ENCODE measurements at regions not wholly inside any gene's neighbourhood (a gene's known extent, or its start where the extent isn't known, plus 50 kb on each side); places are given as distances from the start of the nearest gene placed in this dataset.
A peak's percentile ranks its signal among the peaks of the same experiment; 100 is the strongest.

GRCh38 chr10:44827431-44828006 is 83.6 kb upstream of the TMEM72 start:
- Histone ChIP-seq H3K4me1 (ENCODE audit: control insufficient read depth in 2 of 2, insufficient read depth in 2 of 2, low read length in 2 of 2) (peaks cover 0 to 9% of the 10 kb centered on the region in 2 donors), H3K27ac (ENCODE audit: low read depth in 1 of 2, low read length in 1 of 2) (peak overlapping the region in 1 of 2 donors; percentile 9), H3K27me3 (ENCODE audit: control insufficient read depth in 2 of 2, insufficient read depth in 1 of 2, low read length in 1 of 2) (no peaks in the 10 kb centered on the region), H3K9me3 (ENCODE audit: control insufficient read depth in 2 of 2, insufficient read depth in 1 of 2, low read length in 1 of 2) (no peaks in the 10 kb centered on the region), H3K36me3 (ENCODE audit: control insufficient read depth in 2 of 2, insufficient read depth in 2 of 2, low read length in 1 of 2) (no peaks in the 10 kb centered on the region), H3K4me3 (ENCODE audit: low read length in 2 of 2) (no peak overlapping the region)
- WGBS, result 91% methylated on average over 13 of the region's 13 CpGs
- no peak for DNase-seq (ENCODE audit: low read depth in 6 of 9, low spot score in 9 of 9)

DNA sequence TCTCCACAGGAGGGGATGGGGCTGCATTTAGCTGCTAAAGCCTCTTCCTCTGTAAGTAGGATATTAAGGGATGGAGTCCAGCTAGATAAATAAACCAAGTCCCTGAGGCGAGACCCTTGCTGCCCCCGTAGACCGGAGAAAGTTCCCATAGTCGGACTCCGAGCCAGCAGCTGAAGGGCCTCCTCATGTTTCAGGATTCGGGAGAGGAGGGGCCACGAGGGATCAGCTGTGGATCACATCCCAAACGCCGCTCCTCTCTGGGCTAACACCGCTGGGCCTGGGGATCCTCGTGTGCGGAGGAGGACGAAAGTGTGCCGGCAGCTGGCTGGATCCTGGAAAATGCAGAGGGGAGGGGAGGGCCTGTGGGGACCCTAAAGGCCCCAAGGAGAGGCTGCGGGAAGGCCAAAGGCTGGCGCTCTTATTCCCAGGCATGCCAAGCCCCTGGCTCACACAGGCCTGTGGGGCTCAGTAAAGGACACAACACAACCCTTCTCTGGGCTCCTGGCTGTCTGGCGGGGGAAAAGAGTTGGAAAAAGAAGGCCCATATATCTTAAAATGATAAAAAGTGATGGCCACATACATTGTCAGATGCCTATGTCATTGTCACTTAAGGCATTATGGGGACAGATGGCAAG is 82.5 kb upstream of the TMEM72 start:
- H3K9me3 ChIP-seq (ENCODE audit: control insufficient read depth in 2 of 2, insufficient read depth in 1 of 2, low read length in 1 of 2), result no peaks in the 10 kb centered on the region
- no peaks in the 10 kb centered on the region for H3K36me3 ChIP-seq (ENCODE audit: control insufficient read depth in 2 of 2, insufficient read depth in 2 of 2, low read length in 1 of 2)
- peaks cover 0 to 9% of the 10 kb centered on the region in 2 donors for H3K4me1 ChIP-seq (ENCODE audit: control insufficient read depth in 2 of 2, insufficient read depth in 2 of 2, low read length in 2 of 2)
- no peaks in the 10 kb centered on the region for H3K27me3 ChIP-seq (ENCODE audit: control insufficient read depth in 2 of 2, insufficient read depth in 1 of 2, low read length in 1 of 2)
- H3K4me3 ChIP-seq (ENCODE audit: low read length in 2 of 2), result no peak overlapping the region
- WGBS, result 91% methylated on average over 17 of the region's 17 CpGs
- no peak for DNase-seq (ENCODE audit: low read depth in 6 of 9, low spot score in 9 of 9)
- H3K27ac ChIP-seq (ENCODE audit: low read depth in 1 of 2, low read length in 1 of 2), result no peak overlapping the region

GRCh38 chr10:44829426-44829825 is 81.7 kb upstream of the TMEM72 start:
- peaks cover 0 to 15% of the 10 kb centered on the region in 2 donors for H3K4me1 ChIP-seq (ENCODE audit: control insufficient read depth in 2 of 2, insufficient read depth in 2 of 2, low read length in 2 of 2)
- H3K27me3 ChIP-seq (ENCODE audit: control insufficient read depth in 2 of 2, insufficient read depth in 1 of 2, low read length in 1 of 2), result no peaks in the 10 kb centered on the region
- H3K36me3 ChIP-seq (ENCODE audit: control insufficient read depth in 2 of 2, insufficient read depth in 2 of 2, low read length in 1 of 2), result no peaks in the 10 kb centered on the region
- H3K27ac ChIP-seq (ENCODE audit: low read depth in 1 of 2, low read length in 1 of 2), result no peak overlapping the region
- H3K4me3 ChIP-seq (ENCODE audit: low read length in 2 of 2), result no peak overlapping the region
- DNase-seq (ENCODE audit: low read depth in 6 of 9, low spot score in 9 of 9), result no peak
- WGBS, result 97% methylated on average over 9 of the region's 9 CpGs
- no peaks in the 10 kb centered on the region for H3K9me3 ChIP-seq (ENCODE audit: control insufficient read depth in 2 of 2, insufficient read depth in 1 of 2, low read length in 1 of 2)

- Histone ChIP-seq H3K27ac (ENCODE audit: low read depth in 1 of 2, low read length in 1 of 2) (no peak overlapping the region), H3K4me1 (ENCODE audit: control insufficient read depth in 2 of 2, insufficient read depth in 2 of 2, low read length in 2 of 2) (peaks cover 0 to 20% of the 10 kb centered on the region in 2 donors), H3K4me3 (ENCODE audit: low read length in 2 of 2) (no peak overlapping the region), H3K36me3 (ENCODE audit: control insufficient read depth in 2 of 2, insufficient read depth in 2 of 2, low read length in 1 of 2) (no peaks in the 10 kb centered on the region), H3K27me3 (ENCODE audit: control insufficient read depth in 2 of 2, insufficient read depth in 1 of 2, low read length in 1 of 2) (no peaks in the 10 kb centered on the region), H3K9me3 (ENCODE audit: control insufficient read depth in 2 of 2, insufficient read depth in 1 of 2, low read length in 1 of 2) (no peaks in the 10 kb centered on the region)
- 96% methylated on average over 4 of the region's 4 CpGs for WGBS
- DNase-seq (ENCODE audit: low read depth in 6 of 9, low spot score in 9 of 9), result no peak
Observed at GRCh38 chr10:44830022-44830421, 81.1 kb upstream of the TMEM72 start.

GRCh38 chr10:44831581-44831980 is 79.6 kb upstream of the TMEM72 start:
- H3K4me3 ChIP-seq (ENCODE audit: low read length in 2 of 2), result no peak overlapping the region
- peaks cover 0 to 20% of the 10 kb centered on the region in 2 donors for H3K4me1 ChIP-seq (ENCODE audit: control insufficient read depth in 2 of 2, insufficient read depth in 2 of 2, low read length in 2 of 2)
- no peaks in the 10 kb centered on the region for H3K36me3 ChIP-seq (ENCODE audit: control insufficient read depth in 2 of 2, insufficient read depth in 2 of 2, low read length in 1 of 2)
- no peak overlapping the region for H3K27ac ChIP-seq (ENCODE audit: low read depth in 1 of 2, low read length in 1 of 2)
- 23% methylated on average over 4 of the region's 4 CpGs for WGBS
- H3K9me3 ChIP-seq (ENCODE audit: control insufficient read depth in 2 of 2, insufficient read depth in 1 of 2, low read length in 1 of 2), result no peaks in the 10 kb centered on the region
- H3K27me3 ChIP-seq (ENCODE audit: control insufficient read depth in 2 of 2, insufficient read depth in 1 of 2, low read length in 1 of 2), result no peaks in the 10 kb centered on the region
- DNase-seq (ENCODE audit: low read depth in 6 of 9, low spot score in 9 of 9), result peak in 1 of 9 donors; percentile 32

GRCh38 chr10:44832595-44833390 is 78.3 kb upstream of the TMEM72 start:
- Histone ChIP-seq H3K4me3 (ENCODE audit: low read length in 2 of 2) (no peak overlapping the region), H3K36me3 (ENCODE audit: control insufficient read depth in 2 of 2, insufficient read depth in 2 of 2, low read length in 1 of 2) (no peaks in the 10 kb centered on the region), H3K4me1 (ENCODE audit: control insufficient read depth in 2 of 2, insufficient read depth in 2 of 2, low read length in 2 of 2) (peaks cover 0 to 18% of the 10 kb centered on the region in 2 donors), H3K9me3 (ENCODE audit: control insufficient read depth in 2 of 2, insufficient read depth in 1 of 2, low read length in 1 of 2) (no peaks in the 10 kb centered on the region), H3K27me3 (ENCODE audit: control insufficient read depth in 2 of 2, insufficient read depth in 1 of 2, low read length in 1 of 2) (no peaks in the 10 kb centered on the region), H3K27ac (ENCODE audit: low read depth in 1 of 2, low read length in 1 of 2) (no peak overlapping the region)
- WGBS, result 95% methylated on average over 6 of the region's 6 CpGs
- no peak for DNase-seq (ENCODE audit: low read depth in 6 of 9, low spot score in 9 of 9)

DNA sequence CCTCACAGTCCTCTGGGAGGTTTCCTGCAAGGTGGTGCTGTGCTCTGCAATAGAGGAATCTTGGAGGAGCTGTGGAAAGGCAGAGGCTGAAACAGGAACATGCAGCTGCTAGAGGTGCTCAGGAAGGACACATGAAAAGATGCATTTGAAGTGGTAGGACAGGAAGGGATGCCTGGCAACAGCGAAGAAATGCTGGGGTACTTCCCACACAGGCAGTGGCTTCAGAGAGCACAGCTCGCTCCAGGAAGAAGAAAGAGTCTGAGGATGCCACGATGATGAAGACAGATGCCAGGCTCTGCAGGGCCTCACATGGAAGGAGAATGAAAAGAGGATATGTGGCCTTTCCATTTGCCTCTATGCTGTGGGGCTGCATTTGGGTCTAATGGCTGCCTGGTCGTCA is 77.0 kb upstream of the TMEM72 start:
- H3K36me3 ChIP-seq (ENCODE audit: control insufficient read depth in 2 of 2, insufficient read depth in 2 of 2, low read length in 1 of 2), result no peaks in the 10 kb centered on the region
- H3K27ac ChIP-seq (ENCODE audit: low read depth in 1 of 2, low read length in 1 of 2), result no peak overlapping the region
- peak in 1 of 9 donors; percentile 34 for DNase-seq (ENCODE audit: low read depth in 6 of 9, low spot score in 9 of 9)
- no peaks in the 10 kb centered on the region for H3K9me3 ChIP-seq (ENCODE audit: control insufficient read depth in 2 of 2, insufficient read depth in 1 of 2, low read length in 1 of 2)
- H3K27me3 ChIP-seq (ENCODE audit: control insufficient read depth in 2 of 2, insufficient read depth in 1 of 2, low read length in 1 of 2), result no peaks in the 10 kb centered on the region
- 45% methylated on average over 4 of the region's 4 CpGs for WGBS
- no peak overlapping the region for H3K4me3 ChIP-seq (ENCODE audit: low read length in 2 of 2)
- peaks cover 0 to 18% of the 10 kb centered on the region in 2 donors for H3K4me1 ChIP-seq (ENCODE audit: control insufficient read depth in 2 of 2, insufficient read depth in 2 of 2, low read length in 2 of 2)

DNA sequence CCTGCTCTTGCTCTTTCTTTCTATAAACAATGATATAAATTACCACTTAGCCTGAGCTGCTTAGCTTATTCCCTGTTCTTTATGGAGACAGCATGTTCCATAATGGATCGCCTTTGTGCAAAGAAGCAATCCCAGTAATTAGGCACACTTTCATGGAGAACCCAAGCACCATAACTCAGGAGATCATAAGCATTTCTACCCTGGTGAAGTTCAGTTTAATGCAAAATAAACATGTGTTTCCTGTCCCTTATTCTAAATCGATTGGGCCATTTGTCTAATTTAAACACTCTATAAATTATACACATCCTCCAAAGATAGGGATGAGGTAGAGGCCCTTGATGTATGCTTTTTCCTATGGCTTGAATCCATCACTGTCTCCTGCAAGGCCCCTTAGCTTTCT is 75.8 kb upstream of the TMEM72 start:
- Histone ChIP-seq H3K4me3 (ENCODE audit: low read length in 2 of 2) (no peak overlapping the region), H3K27ac (ENCODE audit: low read depth in 1 of 2, low read length in 1 of 2) (no peak overlapping the region), H3K27me3 (ENCODE audit: control insufficient read depth in 2 of 2, insufficient read depth in 1 of 2, low read length in 1 of 2) (no peaks in the 10 kb centered on the region), H3K4me1 (ENCODE audit: control insufficient read depth in 2 of 2, insufficient read depth in 2 of 2, low read length in 2 of 2) (peaks cover 0 to 20% of the 10 kb centered on the region in 2 donors), H3K36me3 (ENCODE audit: control insufficient read depth in 2 of 2, insufficient read depth in 2 of 2, low read length in 1 of 2) (no peaks in the 10 kb centered on the region), H3K9me3 (ENCODE audit: control insufficient read depth in 2 of 2, insufficient read depth in 1 of 2, low read length in 1 of 2) (no peaks in the 10 kb centered on the region)
- 82% methylated on average over 2 of the region's 2 CpGs for WGBS
- no peak for DNase-seq (ENCODE audit: low read depth in 6 of 9, low spot score in 9 of 9)

- 88% methylated on average over 2 of the region's 2 CpGs for WGBS
- Histone ChIP-seq H3K9me3 (ENCODE audit: control insufficient read depth in 2 of 2, insufficient read depth in 1 of 2, low read length in 1 of 2) (no peaks in the 10 kb centered on the region), H3K36me3 (ENCODE audit: control insufficient read depth in 2 of 2, insufficient read depth in 2 of 2, low read length in 1 of 2) (no peaks in the 10 kb centered on the region), H3K4me3 (ENCODE audit: low read length in 2 of 2) (no peak overlapping the region), H3K27me3 (ENCODE audit: control insufficient read depth in 2 of 2, insufficient read depth in 1 of 2, low read length in 1 of 2) (no peaks in the 10 kb centered on the region), H3K27ac (ENCODE audit: low read depth in 1 of 2, low read length in 1 of 2) (no peak overlapping the region), H3K4me1 (ENCODE audit: control insufficient read depth in 2 of 2, insufficient read depth in 2 of 2, low read length in 2 of 2) (peaks cover 0 to 3% of the 10 kb centered on the region in 2 donors)
- DNase-seq (ENCODE audit: low read depth in 6 of 9, low spot score in 9 of 9), result no peak
Observed at GRCh38 chr10:44843484-44843883, 67.7 kb upstream of the TMEM72 start.

Data from thymus (tissue), 11 donors.